ENCODE measurements at regions not wholly inside any gene's neighbourhood (a gene's known extent, or its start where the extent isn't known, plus 50 kb on each side); places are given as distances from the start of the nearest gene placed in this dataset.

GRCh38 chr14:53509276-53510244 is 356.4 kb upstream of the DDHD1 start:
- no peaks in the 10 kb centered on the region for H3K9me3 ChIP-seq
- no peak for TF ChIP-seq CTCF (IDR thresholded peaks at IDR 0.05)
- no peaks in the 10 kb centered on the region for H3K36me3 ChIP-seq (ENCODE audit: insufficient read depth in 1 of 2, low read depth in 1 of 2)
- DNase-seq = peak; percentile 64 to 80
- intact Hi-C loops (cut with DNase I) = no loop called here
- no peaks in the 10 kb centered on the region for H3K27me3 ChIP-seq (ENCODE audit: insufficient read depth in 3 of 3, low read length in 2 of 3)
- H3K4me3 ChIP-seq = no peak overlapping the region
- peak overlapping the region; percentile 41 for H3K27ac ChIP-seq
- H3K4me1 ChIP-seq = no peaks in the 10 kb centered on the region
- ATAC-seq = peak; percentile 23 to 91 (median 70)
- WGBS, 3 donors = 40 to 51% (median 45%) methylated on average over 11 of the region's 11 CpGs

- no peak for ATAC-seq
- intact Hi-C loops (cut with DNase I) = no loop called here
- no peak for TF ChIP-seq CTCF (IDR thresholded peaks at IDR 0.05)
Observed at GRCh38 chr14:53501361-53502211, 348.5 kb upstream of the DDHD1 start.

GRCh38 chr14:53500191-53500590 is 347.1 kb upstream of the DDHD1 start:
- WGBS, 3 donors = 97 to 100% (median 100%) methylated on average over 1 of the region's 1 CpG
- ATAC-seq = no peak
- no peaks in the 10 kb centered on the region for H3K27me3 ChIP-seq (ENCODE audit: insufficient read depth in 3 of 3, low read length in 2 of 3)

More at GRCh38 chr14:53501361-53502211, 348.5 kb upstream of the DDHD1 start:
- no peaks in the 10 kb centered on the region for H3K9me3 ChIP-seq
- H3K27me3 ChIP-seq (ENCODE audit: insufficient read depth in 3 of 3, low read length in 2 of 3) = no peaks in the 10 kb centered on the region
- WGBS, 3 donors = 55 to 75% (median 58%) methylated on average over 3 of the region's 3 CpGs
- H3K4me1 ChIP-seq = no peaks in the 10 kb centered on the region
- no peak for DNase-seq
- no peaks in the 10 kb centered on the region for H3K36me3 ChIP-seq (ENCODE audit: insufficient read depth in 1 of 2, low read depth in 1 of 2)
- no peak overlapping the region for H3K4me3 ChIP-seq
- no peak overlapping the region for H3K27ac ChIP-seq

GRCh38 chr14:53496668-53497067 is 343.5 kb upstream of the DDHD1 start:
- H3K9me3 ChIP-seq = no peaks in the 10 kb centered on the region
- 94 to 96% (median 94%) methylated on average over 2 of the region's 2 CpGs for WGBS, 3 donors
- no peak for TF ChIP-seq CTCF (IDR thresholded peaks at IDR 0.05)
- intact Hi-C loops (cut with DNase I) = no loop called here
- DNase-seq = no peak
- H3K27ac ChIP-seq = no peak overlapping the region
- no peaks in the 10 kb centered on the region for H3K4me1 ChIP-seq
- no peaks in the 10 kb centered on the region for H3K27me3 ChIP-seq (ENCODE audit: insufficient read depth in 3 of 3, low read length in 2 of 3)
- ATAC-seq = no peak
- no peak overlapping the region for H3K4me3 ChIP-seq
- H3K36me3 ChIP-seq (ENCODE audit: insufficient read depth in 1 of 2, low read depth in 1 of 2) = no peaks in the 10 kb centered on the region

More at GRCh38 chr14:53500191-53500590, 347.1 kb upstream of the DDHD1 start:
- Histone ChIP-seq H3K4me1 (no peaks in the 10 kb centered on the region), H3K36me3 (ENCODE audit: insufficient read depth in 1 of 2, low read depth in 1 of 2) (no peaks in the 10 kb centered on the region), H3K9me3 (no peaks in the 10 kb centered on the region), H3K4me3 (no peak overlapping the region), H3K27ac (no peak overlapping the region)
- no peak for TF ChIP-seq CTCF (IDR thresholded peaks at IDR 0.05)
- intact Hi-C loops (cut with DNase I) = no loop called here
- DNase-seq = no peak

All from psoas muscle (tissue), 7 donors.